ENCODE measurements at regions not wholly inside any gene's neighbourhood (a gene's known extent, or its start where the extent isn't known, plus 50 kb on each side); places are given as distances from the start of the nearest gene placed in this dataset.

- Histone ChIP-seq H3K4me3 (ENCODE audit: low read length) (no peak overlapping the region), H3K9me2 (replicated peaks; ENCODE audit: insufficient read depth, low read length) (no peaks in the 10 kb centered on the region), H4K20me1 (ENCODE audit: insufficient read depth, low read length) (no peaks in the 10 kb centered on the region), H3K36me3 (replicated peaks; ENCODE audit: insufficient read depth, low read length) (no peaks in the 10 kb centered on the region), H3F3A (ENCODE audit: insufficient read depth, low read length) (no peaks in the 10 kb centered on the region), H2AFZ (ENCODE audit: low read length) (no peak overlapping the region), H3K27me3 (replicated peaks; ENCODE audit: insufficient read depth, low read length) (no peaks in the 10 kb centered on the region), H3K9me3 (replicated peaks; ENCODE audit: insufficient read depth, low read length) (no peaks in the 10 kb centered on the region), H3K4me1 (ENCODE audit: low read length) (no peaks in the 10 kb centered on the region), H3K9ac (ENCODE audit: low read length) (no peak overlapping the region), H3K27ac (ENCODE audit: low read length) (no peak overlapping the region), H3K79me2 (ENCODE audit: low read length) (no peaks in the 10 kb centered on the region), H3K4me2 (ENCODE audit: low read depth, low read length) (peak overlapping the region; percentile 3; the same call in 1 of the 2 replicates)
- DNase-seq = no peak
- TF ChIP-seq EZH2 (optimal IDR thresholded peaks at IDR 0.05; ENCODE audit: low read depth, low read length) (no peak), EZH2phosphoT487 (IDR thresholded peaks at IDR 0.05; ENCODE audit: low read length) (no peak), CTCF (IDR thresholded peaks at IDR 0.05; ENCODE audit: low read length) (no peak)
These were observed 60.7 kb upstream of the SPANXD start for GRCh38 chrX:141759238-141759637.

GRCh38 chrX:141760761-141761160 is 62.2 kb upstream of the SPANXD start:
- Histone ChIP-seq H3K4me3 (ENCODE audit: low read length) (no peak overlapping the region), H3F3A (ENCODE audit: insufficient read depth, low read length) (no peaks in the 10 kb centered on the region), H3K9ac (ENCODE audit: low read length) (no peak overlapping the region), H3K79me2 (ENCODE audit: low read length) (no peaks in the 10 kb centered on the region), H3K36me3 (replicated peaks; ENCODE audit: insufficient read depth, low read length) (no peaks in the 10 kb centered on the region), H3K27me3 (replicated peaks; ENCODE audit: insufficient read depth, low read length) (no peaks in the 10 kb centered on the region), H4K20me1 (ENCODE audit: insufficient read depth, low read length) (no peaks in the 10 kb centered on the region), H3K4me1 (ENCODE audit: low read length) (no peaks in the 10 kb centered on the region), H3K27ac (ENCODE audit: low read length) (no peak overlapping the region), H2AFZ (ENCODE audit: low read length) (no peak overlapping the region), H3K4me2 (ENCODE audit: low read depth, low read length) (no peak overlapping the region), H3K9me3 (replicated peaks; ENCODE audit: insufficient read depth, low read length) (no peaks in the 10 kb centered on the region), H3K9me2 (replicated peaks; ENCODE audit: insufficient read depth, low read length) (no peaks in the 10 kb centered on the region)
- no peak for DNase-seq
- no peak for TF ChIP-seq EZH2phosphoT487 (IDR thresholded peaks at IDR 0.05; ENCODE audit: low read length)
- TF ChIP-seq CTCF (IDR thresholded peaks at IDR 0.05; ENCODE audit: low read length) = no peak
- no peak for TF ChIP-seq EZH2 (optimal IDR thresholded peaks at IDR 0.05; ENCODE audit: low read depth, low read length)

GRCh38 chrX:141787655-141788054 is 50.5 kb upstream of the MAGEC3 start:
- Histone ChIP-seq H3K9me3 (replicated peaks; ENCODE audit: insufficient read depth, low read length) (no peaks in the 10 kb centered on the region), H3K27ac (ENCODE audit: low read length) (no peak overlapping the region), H3K4me1 (ENCODE audit: low read length) (no peaks in the 10 kb centered on the region), H3K9me2 (replicated peaks; ENCODE audit: insufficient read depth, low read length) (no peaks in the 10 kb centered on the region), H3F3A (ENCODE audit: insufficient read depth, low read length) (no peaks in the 10 kb centered on the region), H3K9ac (ENCODE audit: low read length) (no peak overlapping the region), H2AFZ (ENCODE audit: low read length) (no peak overlapping the region), H3K4me3 (ENCODE audit: low read length) (no peak overlapping the region), H3K4me2 (ENCODE audit: low read depth, low read length) (no peak overlapping the region), H3K36me3 (replicated peaks; ENCODE audit: insufficient read depth, low read length) (no peaks in the 10 kb centered on the region), H4K20me1 (ENCODE audit: insufficient read depth, low read length) (no peaks in the 10 kb centered on the region), H3K27me3 (replicated peaks; ENCODE audit: insufficient read depth, low read length) (no peaks in the 10 kb centered on the region), H3K79me2 (ENCODE audit: low read length) (no peaks in the 10 kb centered on the region)
- TF ChIP-seq EZH2phosphoT487 (IDR thresholded peaks at IDR 0.05; ENCODE audit: low read length) = no peak
- no peak for DNase-seq

Data from MM.1S (cell line).